GM19240 (cell line): ENCODE measurements at regions not wholly inside any gene's neighbourhood (a gene's known extent, or its start where the extent isn't known, plus 50 kb on each side); places are given as distances from the start of the nearest gene placed in this dataset.

Source experiments
- DNase-seq: peaks from one replicate; pipeline ENCODE4 v3.0.0; 2011; ENCODE audit warnings: low spot score; ENCODE audit not compliant: insufficient read length

DNA sequence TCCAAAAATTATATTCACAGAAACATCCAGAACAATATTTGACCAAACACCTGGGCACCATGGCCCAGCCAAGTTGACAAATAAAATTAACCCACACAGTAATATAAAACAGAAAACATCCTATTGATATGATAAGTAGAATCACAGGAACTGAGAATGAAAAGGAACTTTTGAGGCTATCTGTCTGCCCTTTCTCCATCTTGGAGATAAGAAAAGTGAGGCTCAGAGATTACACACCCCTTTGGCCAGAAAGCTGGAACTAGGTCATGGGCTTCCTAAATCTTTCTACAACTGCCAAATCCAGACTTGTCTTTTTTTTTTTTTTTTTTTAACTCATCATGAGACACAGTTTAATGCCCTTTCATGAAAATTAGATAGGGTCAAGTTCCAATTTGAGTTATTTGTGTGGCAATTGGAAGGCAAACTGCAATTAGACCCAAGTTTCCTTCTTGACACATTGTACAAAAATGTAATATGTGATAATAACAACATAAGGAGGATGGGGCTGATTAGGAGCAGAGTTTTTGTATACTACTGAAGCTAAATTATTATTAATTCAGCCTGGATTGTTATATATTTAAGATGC is 137.2 kb downstream of the RPL22L1 start:
- DNase-seq: no peak

DNA sequence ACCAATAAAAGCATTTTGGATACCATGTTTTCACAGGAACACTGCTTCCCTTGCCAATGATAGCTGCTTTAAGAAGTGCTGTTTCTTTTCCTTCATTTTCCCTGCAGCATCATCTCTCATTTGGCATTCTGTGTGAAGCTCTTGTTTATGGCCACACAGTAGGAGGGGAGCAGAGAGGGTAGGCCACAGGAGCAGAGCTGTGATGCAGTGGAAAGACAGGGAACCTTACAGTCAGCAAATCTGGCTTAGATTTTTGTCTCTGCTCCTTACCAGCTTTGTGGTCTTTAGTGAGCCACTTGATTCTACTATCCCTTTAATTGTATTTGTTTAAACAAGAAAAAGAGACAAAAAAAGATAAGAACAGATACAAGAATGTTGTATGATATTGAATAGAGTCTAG is 138.7 kb downstream of the RPL22L1 start:
- DNase-seq: no peak

DNA sequence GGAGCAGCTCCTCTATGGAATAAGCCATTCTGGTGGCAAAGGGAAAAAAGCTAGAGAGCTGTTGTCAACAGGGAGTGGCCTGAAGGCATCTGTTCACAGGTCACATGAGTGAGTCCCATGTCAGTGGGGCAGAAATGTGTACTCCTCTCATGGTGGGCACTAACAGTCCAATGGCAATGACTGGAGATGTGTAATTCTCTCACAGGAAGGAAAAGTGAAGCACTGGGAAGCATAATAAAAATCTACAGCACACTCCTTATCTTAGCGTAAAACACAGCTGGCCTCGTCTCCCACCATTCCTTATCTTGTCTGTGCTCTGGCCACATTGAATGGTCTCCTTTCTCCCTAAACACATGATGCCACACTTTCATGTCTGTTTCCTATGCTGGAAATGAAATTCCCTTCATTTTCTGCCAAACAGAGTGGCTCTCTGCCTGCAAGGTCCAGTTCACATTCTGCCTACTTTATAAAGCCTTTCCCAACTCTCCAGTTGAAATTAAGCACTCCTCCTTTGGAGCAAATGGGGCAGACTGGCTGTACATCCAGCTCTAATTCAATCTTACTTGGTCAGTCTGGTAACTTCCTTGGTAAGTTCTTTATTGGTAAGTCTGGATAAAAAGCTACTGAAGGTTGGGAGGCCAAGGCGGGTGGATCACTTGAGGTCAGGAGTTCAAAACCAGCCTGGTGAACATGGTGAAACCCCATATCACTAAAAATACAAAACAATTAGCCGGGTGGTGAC is 139.8 kb downstream of the RPL22L1 start:
- DNase-seq: no peak

DNA sequence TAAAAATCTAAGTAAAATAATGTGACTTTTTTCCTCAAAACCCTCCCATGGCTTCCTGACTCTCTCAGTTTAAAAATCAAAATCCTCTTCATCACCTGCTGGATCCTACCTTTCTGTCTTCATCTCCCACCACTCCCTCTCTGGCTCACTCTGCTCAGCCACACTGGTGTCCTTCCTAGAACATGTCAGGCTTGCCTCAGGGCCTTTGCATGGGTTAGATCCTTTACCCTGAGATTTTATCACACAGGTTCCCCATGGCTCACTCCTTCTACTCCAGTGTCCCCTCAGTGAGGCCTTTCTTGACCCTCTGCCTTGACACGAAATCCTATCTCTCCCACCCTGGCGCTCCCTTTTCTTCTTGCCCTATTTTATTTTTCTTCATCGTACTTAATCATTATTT is 141.8 kb downstream of the RPL22L1 start:
- no peak for DNase-seq

DNA sequence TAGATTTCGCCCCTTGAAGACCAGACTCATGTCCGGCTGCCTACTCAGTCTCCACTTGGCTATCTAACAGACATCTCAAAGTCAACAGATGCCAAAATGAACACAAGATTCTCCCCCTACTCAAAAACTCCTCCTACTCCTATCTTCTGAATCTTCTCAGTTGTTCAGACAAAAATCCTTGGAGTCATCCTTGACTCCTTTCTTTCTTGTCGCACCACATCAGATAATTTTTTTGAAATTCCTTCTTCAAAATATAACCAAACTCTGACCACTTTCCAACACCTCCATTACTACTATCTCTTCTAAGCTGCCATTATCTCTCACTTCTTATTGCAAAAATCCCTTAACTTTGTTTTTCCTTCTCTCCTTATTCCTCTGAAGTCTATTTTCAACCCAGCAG is 141.9 kb upstream of the SLC7A14 start:
- no peak for DNase-seq

DNA sequence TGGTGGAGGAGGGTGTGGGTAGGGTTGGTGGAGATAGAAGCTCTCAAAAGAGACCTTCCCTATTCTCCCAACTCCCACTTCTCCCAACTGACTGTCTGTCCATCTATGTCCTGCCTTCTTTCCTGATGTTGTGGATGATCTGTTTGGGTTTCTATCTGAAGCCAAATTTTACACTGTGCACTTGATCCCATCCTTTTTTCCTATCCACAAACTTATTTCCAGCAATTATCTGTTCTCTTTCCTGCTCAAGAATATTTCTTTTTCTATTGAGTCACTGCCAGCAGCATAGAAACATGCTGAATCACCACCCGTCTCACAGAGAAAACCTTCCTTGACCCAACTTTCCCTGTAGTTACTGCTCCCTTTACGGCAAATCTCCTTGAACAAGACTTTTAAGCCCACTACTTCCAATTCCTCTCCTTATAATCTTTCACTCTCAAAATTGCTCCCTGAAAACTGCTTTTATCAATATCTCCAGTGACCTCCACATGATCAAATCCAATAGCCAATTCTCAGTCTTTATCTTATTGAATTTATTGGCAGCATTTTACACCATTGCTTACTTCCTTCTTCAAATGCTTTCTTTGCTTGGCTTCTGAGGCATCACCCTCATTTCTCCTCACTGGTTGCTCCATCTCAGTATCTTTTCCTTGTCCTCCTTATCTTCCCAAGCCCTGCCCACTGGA is 141.2 kb upstream of the SLC7A14 start:
- DNase-seq: no peak

DNA sequence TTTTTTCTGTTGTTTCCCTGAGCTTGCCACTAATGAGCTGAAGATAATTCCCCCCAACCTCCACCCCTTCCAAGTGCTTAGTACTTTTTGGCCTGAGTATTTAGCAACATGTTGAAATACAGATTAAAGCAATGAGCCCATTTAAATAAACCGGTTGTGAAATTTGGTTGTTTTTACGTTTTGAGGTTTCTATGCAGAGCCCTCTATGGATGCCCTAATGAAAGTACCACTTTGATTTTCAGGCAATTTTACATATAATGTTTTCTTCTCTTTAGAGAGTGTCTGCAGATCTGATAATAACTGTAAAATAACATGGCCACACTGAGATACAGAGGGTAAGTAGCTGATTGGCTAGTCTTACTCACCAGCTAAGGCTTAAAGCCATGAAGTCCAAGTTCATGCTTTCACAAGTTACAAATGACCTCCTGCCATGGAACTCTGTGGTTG is 139.4 kb upstream of the SLC7A14 start:
- no peak for DNase-seq

DNA sequence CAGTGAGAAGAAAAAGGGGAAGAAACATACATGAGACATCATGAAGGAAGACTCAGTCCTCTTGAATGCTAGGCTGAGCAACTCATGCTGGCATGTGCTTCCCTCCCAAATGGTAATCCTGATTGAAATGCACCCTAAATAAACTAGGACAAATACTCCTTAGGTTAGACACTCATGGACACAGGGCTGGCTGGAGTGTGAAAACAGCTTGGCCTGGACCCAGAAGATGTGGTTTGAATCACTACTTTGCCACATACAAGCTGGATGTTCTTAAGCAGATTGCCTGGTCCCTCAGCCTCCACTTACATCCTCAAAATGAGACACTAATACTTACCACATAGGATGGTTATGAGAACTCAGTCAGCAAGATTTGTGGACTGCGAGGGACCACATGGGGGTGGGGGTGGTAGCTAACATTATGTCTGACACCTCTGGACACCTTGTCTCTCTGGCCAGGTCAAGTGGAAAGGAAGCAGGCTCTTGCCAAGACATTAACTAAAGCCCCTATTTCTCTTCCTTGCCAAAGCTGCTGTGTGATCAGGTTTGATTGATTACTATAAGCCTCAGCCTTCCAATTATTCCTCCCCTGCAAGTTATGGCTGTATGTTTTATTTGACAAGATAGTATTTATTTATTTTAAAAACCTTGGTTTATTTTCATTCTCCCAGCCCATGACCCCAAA is 138.9 kb upstream of the SLC7A14 start:
- no peak for DNase-seq

DNA sequence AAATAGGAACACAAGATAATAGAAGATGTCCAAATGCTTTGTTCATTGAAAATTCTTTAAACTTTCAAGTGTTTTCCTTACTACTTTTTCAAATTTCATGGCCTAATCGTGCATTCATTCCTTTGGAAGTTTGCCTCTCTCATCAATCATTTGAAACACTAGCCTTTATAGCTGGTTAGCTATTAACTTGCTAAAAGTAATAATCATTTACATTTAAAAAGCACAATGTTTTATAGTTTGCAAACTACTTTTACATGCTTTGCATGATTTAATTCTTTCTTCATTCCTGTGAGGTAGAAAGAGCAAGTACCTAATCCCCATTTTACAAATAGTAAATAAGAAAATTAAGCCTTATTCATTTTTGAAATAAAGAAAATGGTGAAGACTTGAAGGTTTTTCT is 137.4 kb upstream of the SLC7A14 start:
- DNase-seq: no peak

DNA sequence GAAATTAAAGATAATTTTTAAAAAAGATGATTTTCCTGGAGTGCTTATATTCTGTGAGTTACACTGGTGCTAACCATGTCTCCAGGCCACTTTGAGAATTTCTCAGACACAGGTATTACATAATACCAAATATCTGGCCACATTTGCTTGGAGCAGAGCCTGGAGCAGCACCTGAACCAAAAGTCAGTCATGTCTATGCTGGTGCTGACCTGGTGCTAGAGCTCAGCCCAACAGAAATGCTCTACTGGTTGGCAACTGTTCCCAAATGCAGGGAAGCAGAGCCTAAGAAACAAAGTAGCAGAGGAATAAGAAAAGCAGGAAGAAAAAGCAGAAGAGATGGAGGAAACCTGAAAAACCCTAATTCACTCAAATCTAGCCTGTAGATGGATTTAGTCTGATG is 135.7 kb upstream of the SLC7A14 start:
- no peak for DNase-seq

DNA sequence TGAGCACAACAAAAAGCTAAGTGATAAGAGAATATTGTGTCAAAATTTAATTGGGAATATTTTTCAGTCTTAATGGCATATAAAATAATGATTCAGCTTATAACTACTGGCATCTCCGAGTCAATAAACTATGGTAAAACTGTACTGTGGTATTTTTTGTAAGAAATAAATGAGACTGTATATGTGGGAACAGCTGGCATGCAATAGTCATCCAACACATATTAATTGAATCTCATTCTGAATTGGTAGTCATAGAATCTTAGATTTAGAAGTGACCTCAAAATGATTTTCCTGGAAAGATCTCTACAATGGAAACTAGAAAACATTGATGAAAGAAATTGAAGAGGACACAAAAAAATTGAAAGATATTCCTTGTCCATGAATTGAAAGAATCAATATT is 133.4 kb upstream of the SLC7A14 start:
- no peak for DNase-seq

DNA sequence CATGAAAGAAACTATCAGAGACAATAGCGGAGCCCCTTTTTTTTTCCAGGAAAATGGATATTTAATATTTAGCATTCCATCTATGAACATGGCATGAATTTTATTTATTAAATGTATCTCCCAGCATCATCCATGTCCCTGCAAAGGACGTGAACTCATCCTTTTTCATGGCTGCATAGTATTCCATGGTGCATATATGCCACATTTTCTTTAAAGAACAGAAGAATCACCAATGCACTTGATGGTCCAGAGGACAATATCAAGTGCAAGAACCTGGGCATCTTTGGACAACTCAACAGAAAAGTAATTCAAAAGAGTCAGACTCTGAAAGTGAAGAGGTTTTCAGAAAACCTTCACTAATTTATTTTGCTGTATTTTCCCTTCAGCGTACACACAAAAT is 133.0 kb upstream of the SLC7A14 start:
- no peak for DNase-seq

DNA sequence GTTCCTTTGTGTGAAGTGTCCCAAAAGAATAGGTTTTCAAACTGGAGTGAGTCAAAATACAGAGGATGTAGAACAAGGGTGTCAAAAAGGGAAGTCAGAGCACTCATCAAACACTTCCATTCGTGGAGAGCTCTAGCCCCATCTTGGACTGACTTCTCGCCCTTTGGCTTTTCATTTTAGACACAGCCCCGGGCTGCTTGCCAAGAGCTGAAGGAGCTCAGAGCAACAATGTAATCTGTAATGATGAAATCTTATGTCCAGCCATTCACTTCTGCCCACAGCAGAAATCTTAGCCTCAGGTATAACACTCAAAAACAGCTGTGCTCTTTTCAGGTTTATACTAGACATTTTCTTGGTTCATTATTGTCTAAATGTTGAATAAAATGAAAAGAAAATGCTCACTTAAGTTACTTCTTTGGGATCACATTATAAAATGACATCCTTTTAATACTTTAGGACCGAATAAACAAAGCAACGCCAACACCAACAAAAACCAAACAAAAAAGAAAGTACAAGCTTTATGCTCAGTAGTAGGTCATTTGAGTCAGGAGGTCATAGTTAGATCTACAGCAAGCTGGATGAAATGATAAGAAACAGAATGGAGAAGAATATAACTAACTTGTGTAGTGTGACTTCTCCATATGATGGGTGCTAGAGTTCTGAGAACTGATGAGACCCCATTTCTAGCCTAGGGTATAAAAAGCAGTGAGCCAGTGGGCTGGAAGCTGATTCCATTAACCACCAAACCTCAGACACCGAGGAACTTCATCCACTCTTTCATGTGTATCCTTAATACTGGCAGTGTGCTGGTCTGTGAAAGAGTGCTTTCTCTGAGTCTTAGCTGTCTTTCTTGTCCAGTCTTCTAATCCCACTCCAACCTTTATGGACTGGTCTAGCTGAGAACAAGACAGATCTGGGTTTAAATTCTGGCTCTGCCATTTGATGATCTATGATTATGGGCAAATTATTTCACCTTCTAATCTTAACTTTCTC is 131.8 kb upstream of the SLC7A14 start:
- no peak for DNase-seq

DNA sequence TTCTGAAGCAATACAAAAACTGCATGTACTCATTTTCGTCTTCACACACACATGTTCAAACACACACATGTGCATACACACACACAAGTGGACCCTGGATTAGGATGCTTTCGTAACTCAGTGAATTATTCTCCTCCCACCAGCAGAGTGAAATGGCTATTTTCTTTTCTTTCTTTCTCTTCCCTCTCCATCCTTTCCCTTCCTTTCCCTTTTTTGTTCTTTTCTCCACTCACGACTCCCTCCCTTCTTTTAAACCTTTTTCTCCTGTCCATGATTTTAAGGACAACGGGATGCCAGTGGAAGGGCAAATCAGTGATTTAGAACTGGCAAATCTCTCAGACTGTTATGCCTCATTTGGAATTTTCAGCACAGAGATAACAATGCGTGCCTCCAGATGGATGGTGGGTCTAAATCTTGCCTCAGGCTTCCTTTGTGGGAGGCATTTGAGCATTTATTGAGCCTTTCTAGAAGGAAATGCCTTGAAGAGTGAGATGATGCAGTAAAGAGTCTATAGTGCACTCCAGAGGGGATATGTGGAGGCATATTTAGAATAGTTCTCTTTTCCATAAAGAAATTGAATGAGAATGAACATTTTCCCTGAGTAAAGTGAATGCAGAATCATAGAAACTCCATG is 130.4 kb upstream of the SLC7A14 start:
- DNase-seq: no peak

DNA sequence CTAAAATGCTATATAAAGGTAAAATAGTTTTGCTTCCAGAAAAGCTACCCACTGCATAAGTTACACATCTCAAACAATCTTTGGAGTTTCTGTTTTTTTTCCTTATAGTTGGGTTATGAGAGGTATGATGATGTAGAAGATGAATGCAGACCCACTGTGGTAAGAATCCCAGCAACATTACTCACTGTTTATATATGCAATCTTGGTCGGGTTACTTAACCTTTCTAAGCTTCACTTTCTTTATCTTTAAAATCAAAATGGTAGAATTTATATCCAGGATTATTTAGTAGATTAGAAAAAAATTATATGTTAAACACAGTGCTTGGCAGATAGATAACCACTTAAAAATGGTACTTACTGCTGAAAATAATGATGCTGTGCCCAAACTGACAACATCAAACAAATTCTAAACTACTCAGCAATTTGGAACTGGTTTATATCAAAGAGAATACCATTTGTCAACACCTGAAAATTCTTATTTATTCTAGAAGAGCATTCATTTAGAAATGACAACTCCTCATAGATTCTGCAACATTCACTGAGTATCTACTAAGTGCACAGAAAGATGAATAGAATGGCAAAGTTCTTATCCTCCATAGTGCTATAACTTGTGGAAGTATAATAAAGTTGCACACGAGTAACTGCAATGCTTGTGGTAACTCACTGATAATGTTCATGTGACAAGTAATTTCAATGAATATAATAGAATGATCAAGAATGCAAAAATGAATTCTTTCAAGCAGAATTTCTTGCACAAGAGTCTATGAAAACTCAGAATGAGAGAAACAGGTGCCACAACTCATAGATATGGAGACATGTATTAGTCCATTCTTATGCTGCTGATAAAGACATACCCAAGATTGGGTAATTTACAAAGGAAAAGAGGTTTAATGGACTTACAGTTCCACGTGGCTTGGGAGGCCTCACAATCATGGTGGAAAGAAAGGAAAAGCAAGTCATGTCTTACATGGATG is 129.0 kb upstream of the SLC7A14 start:
- DNase-seq: no peak

DNA sequence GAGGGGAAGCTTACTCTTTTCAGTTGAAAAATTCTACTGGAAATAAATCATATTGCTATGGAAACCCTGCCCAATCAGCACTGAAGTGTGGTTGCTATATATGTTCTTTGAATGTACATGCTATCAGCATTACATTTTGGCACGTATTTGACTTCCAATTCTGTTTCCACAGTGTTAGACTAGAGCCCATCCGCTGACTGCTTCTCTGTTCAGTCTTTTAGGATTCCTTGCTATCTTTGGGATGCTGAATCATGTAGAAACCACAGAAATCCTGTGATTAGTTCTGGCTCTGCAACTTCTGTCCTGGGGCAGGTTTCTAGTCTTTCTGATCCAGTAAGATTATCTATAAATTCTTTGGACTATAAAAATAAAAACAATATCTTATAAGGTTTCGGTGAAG is 128.2 kb upstream of the SLC7A14 start:
- no peak for DNase-seq

DNA sequence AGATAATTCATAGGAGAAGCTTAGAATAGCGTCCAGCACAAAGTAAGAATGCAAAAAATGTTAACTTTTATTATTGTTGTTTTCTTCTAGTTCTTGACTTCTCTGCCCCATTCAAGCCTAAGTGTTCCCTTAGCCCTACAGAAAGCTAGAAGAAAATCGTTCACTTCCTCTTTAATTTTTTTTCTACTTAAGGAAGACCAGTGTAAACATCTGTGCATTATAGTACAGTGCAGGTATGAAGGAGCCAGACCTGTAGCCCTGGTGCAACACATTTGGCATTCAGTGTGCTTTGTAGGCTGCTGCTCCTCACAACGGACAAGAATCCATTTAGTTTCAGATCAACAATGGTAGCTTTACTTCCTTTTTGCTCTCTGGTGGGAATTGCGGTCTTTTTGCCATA is 127.8 kb upstream of the SLC7A14 start:
- DNase-seq: no peak

DNA sequence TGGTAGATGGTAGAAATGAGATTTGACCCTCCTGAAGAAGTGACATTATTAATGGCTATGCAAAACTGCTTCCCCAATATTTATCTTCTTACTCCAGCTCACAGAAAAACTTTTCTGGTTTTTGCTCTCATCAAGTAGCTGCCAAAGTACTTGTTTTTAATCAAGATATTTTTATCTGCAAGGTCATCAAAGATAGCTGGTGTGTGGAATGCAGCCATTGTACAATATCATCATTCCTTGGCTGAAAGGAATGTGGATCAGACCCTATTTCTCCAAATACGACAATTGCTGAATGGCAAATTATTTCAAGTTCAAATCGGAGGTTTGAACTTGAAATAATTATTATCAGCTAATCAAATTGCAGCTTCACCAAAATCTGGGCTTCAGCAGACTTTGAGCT is 126.9 kb upstream of the SLC7A14 start:
- DNase-seq: no peak

DNA sequence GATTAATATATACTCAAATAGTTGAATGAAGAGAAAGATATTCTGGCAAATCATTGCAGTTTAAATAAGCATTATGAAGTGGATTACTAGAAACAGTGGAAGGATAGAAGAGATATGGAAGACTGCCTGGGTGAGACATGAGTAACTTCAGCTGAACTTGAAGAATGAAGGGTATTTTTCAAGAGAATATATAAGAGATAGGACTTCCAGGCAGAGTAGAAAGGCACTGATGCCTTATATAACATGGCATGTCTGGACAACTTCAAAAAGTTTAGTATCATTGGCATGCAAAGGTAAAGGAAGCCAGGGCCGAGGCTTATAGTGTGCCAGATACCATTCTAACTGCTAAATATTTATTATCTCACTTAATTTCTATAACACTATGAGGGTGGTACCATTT is 126.5 kb upstream of the SLC7A14 start:
- DNase-seq: no peak
